ENCODE measurements at regions not wholly inside any gene's neighbourhood (a gene's known extent, or its start where the extent isn't known, plus 50 kb on each side); places are given as distances from the start of the nearest gene placed in this dataset.
"Not testable (repeated sequence)": the region's sequence is repeated elsewhere in the genome, so short reads cannot be mapped to it uniquely, and the experiment has no call there.

DNA sequence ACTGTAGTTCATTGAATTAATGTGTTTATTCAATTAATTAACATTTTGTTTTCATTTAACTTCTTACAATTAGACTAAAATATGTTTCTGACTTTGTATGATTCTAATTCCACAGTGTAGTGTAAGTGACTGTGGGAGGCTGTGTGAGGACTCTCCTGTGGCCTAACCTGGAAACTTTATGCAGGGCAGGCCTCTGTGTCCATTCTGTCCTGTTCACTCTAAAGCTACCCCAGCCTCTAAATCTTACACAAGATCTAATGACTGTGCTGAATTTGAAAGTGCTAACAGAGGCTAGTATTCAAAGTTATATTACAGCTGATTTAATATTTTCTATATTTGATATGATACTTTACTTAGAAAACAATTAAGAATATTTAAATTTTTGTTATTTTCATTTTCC, 270.5 kb upstream of the CDH19 start:
- DNase-seq (ENCODE audit: low read depth, low spot score): no peak

DNA sequence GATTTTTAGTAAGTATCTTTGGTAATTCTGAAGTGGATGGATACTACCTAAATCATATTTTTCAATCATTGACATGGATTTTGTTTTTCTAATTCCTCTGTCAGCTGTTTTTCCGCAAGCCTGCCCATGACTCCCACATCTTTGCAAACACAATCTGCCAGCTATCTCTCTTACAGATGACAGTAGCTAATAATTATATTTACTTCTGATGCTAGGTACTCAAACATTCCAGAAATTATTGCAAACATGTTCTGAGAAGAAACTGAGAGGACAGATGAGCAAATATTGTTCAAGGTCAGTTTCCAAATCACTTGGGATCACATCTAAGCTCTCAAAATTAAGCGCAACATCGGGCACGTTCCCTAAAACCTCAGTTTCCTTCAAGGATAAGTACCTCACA, 270.0 kb upstream of the CDH19 start:
- no peak for DNase-seq (ENCODE audit: low read depth, low spot score)

DNA sequence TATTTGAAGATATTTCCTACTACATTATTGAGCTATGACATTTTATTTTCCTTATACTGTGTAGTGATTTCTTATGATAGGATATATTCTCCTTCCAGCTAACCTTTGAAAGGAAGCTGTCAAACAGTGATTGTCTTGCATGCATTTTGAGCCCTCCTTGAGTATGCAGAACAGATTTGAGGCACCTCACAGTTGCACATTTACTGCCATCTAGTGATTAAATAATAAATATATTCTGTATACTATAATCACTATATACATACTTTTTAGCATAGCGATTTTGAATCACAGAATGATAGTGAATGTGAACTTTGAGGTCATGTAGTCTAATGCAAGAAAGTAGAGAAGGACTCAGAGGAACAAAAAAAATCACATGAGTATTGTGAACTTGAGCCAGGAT, 268.4 kb upstream of the CDH19 start:
- no peak for DNase-seq (ENCODE audit: low read depth, low spot score)

DNA sequence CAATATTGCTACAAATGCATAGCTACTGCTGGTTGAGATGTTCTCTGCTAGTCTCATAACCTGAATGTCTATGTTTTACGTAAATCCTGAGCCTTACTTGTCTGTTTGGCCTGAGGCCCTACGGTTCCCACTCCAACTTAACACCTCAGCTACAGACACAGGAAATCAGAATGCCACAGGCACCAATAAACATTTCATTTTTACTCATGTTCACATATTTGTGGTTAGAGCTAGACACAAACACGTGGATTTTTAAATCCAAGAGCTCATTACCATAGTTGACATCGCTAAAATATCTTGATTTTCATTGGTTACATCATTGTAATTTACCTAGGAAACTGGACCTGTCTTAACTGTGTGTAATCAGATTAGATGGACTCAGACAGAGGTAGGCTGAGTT, 263.8 kb upstream of the CDH19 start:
- DNase-seq (ENCODE audit: low read depth, low spot score): no peak

DNA sequence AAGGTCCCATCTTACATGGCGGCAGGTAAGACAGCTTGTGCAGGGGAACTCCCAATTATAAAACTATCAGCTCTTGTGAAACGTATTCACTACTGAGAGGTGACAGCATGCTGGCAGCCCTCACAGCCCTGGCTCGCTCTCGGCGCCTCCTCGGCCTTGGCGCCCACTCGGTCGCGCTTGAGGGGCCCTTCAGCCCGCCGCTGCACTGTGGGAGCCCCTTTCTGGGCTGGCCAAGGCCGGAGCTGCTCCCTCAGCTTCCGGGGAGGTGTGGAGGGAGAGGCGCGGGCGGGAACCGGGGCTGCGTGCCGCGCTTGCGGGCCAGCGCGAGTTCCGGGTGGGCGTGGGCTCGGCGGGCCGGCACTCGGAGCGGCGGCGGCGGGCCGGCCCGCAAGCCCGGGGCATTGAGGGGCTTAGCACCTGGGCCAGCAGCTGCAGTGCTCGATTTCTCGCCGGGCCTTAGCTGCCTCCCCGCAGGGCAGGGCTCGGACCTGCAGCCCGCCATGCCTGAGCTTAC, 262.6 kb upstream of the CDH19 start:
- DNase-seq (ENCODE audit: low read depth, low spot score): not testable (repeated sequence)

DNA sequence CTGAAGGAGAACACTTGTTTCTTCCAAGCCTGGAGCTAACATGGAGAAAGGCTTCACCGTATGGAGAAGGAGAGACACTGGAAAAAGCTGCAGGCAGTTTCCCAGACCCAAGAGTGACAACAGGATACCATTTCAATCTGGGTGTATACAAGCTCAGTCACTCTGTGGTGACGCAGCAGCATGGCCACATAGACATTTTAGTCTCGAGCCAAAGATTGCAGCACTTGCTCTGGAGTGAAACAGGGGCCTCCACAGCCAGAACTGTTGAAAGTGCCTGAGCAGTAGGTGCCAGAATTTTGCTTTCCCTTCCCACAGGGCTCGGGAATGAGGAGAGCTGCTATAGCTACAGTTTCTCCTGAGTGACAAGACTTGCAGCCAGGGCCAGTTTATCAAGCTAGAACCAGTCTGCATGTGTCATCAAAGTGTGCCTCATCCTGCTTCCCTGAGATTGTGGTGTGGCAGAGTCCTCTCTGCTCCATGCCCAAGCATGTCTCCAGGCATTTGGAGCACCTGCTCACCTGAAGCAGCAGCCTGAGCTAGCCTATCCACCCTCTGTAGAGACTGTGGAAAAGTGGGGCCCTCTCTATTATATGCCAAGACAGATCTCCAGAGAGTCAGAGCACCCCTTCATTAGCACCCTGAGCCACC, 234.6 kb upstream of the CDH19 start:
- no peak for DNase-seq (ENCODE audit: low read depth, low spot score)

DNA sequence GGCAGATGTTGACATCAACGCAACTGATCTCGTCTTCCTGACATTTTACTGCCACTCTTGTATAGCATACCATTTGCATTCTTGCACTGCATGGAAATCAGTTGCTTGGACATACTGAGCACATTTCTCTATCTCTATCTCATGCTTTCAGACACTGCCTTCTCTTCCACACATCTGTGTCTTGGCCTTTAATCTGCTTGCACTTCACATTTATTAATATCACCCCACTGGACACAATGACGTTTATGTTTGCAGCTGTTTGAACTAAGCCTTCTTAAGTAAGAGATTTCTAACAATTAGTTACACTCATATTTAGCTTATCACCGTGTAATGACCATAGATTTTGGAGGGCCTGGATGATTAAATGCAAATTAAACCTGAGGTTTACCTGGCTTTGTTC, 229.8 kb upstream of the CDH19 start:
- DNase-seq (ENCODE audit: low read depth, low spot score): no peak

DNA sequence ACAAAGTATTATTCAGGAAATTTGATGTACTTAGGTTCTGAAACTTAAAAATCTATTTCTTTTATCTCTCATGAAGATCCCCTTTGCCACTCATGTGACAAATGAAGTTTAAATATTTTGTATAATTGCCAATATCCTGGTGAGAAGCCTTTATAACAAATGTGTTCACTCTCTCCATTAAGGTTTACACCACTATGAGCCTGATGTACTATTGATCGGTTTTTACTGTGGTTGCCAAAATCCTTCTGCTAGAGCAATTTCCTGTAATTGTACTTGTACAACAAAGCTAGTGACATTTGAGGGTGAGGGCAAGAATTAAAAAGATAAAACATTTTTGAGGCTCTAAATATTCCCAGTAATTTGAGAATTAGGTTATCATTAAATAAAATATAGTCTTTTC, 222.3 kb upstream of the CDH19 start:
- no peak for DNase-seq (ENCODE audit: low read depth, low spot score)

DNA sequence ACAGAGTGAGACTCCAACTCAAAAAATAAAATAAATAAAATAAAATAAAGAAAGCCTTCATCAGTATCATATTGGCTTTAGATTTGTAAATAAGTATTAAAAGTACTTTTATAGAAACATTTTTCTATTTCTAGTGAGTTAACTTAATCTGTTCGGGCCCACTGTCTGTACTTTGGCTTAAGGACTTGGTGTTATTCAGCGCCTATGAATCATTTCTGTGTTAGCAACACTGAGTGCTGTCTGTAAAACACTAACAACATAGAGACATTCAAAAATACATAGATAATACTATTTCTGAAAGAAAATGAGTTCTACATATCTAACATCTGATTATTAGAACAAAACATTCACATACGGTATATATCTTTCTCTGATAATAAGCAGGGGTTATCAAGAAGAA, 221.5 kb upstream of the CDH19 start:
- DNase-seq (ENCODE audit: low read depth, low spot score): no peak

DNA sequence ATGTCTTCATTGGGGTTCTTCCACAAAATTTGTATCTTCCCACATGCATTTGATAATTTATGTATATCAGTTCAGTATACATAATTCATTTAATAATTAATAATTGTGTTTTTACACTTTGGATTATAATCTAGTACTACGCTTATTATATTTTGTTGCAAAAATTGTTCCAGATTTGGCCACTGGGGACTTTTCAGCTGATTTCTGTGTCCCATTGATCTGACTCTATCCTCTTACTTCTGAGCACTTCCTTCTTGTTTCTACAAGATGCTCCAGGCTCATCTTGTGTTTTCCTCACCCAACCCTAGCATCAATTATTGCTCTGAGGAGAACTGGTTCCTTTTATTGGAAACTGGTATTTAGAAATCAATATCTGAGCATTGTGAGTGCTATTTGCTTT, 215.3 kb upstream of the CDH19 start:
- DNase-seq (ENCODE audit: low read depth, low spot score): no peak

DNA sequence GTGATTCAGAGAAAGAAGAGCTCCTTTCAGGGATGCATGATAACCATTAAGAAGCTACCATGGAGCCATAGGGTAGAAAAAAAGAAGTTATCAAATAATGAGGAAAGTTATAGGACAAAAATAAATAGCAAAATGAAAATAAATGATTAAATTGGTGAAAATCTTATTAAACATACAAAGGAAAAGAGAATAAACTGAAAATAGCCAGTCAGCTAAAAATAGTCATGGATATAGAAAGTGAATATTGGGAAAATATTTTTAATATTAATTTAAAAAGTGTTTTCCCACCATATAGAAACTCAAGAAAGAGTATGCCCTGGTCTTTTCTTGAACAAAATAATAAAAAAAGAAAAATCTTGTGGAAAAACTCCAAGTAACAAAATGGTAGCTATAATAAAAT, 209.2 kb upstream of the CDH19 start:
- no peak for DNase-seq (ENCODE audit: low read depth, low spot score)

DNA sequence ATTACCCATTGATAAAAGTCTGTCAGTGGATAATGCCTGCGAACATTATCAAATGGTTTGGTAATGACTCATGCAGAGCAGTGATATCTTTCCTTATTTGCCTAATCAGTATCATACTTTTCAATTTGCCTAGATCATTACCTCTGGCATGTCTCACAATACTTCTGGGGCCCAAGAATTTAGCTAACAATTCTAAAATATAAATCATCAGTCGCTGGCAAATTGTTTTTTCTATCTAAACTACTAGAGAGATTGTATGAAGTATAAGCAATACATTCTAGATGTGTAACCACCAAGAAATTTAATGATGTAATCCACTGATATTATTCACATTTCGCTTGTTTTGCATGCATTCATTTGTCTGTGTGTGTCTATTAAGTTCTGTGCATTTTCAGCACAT, 191.2 kb upstream of the CDH19 start:
- DNase-seq (ENCODE audit: low read depth, low spot score): no peak

DNA sequence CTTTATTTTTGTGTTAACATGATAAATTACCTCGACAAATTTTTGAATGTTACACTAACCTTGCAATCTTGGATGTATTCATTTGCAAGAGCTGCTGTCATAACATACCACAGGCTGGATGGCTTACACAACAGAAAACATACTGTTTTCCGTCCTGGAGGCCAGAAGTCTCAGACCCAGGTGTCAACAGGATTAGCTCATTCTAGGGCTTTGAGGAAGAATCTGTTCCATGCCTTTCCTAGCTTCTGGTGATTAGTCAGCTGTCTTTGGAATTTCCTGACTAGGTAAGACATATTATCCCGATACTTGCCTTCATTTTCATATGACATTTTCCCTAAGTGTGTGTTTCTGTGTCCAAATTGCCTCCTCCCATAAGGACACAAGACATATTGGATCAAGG, 188.6 kb upstream of the CDH19 start:
- no peak for DNase-seq (ENCODE audit: low read depth, low spot score)

DNA sequence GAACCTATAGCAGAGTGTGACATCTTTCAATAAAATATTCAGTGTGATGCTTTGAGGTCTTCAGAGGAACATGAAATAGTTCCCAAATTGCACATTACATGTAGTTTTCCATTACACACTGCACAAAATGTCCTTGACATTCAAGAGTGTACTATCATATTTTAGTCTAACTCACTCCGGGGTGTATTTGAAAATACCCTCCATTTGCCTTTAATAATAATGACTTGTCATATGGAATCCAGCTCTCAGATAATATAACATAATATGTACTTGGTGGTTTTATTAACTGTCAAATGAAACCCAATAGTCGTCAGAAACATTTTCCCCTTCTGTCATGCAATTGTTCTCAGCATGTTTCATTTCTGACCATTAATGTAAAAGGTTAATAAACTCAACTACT, 176.7 kb upstream of the CDH19 start:
- DNase-seq (ENCODE audit: low read depth, low spot score): no peak

DNA sequence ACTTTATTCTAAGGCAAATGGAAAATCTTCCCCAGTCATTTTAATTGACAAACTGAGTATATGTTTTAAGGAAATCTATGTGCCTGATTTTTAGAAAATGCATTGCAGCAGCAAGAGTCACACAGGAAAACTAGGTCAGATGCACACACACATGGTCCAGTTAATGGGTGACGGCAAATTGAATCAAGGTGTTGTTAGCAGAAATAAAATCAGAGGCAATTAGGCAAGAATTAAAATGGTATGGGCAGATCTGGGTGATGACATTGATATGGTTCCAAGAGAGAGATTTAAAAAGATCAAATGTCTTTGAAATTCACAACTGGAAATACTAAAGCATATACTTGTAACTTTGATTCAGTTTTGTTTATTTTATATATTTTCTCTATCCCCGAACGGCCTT, 174.2 kb upstream of the CDH19 start:
- DNase-seq (ENCODE audit: low read depth, low spot score): no peak

DNA sequence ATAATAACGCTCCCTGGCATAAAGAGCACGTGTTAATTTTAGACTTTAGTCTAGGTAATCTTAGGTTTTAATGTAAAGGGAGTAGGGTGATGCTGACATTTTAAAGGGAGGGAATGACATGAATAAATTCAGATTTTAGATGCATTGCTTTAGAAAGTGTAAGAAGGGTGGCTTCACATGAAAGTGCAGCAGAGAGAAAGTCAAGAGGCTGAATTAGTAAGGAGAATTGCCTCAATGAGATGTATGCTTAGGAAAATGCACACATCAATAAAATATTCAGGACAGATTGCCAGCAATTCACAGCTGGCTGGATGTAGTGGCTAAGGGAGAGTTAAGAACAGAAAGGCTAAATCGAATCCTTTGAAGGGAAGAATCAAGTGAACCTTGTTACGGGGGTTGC, 165.5 kb upstream of the CDH19 start:
- no peak for DNase-seq (ENCODE audit: low read depth, low spot score)

DNA sequence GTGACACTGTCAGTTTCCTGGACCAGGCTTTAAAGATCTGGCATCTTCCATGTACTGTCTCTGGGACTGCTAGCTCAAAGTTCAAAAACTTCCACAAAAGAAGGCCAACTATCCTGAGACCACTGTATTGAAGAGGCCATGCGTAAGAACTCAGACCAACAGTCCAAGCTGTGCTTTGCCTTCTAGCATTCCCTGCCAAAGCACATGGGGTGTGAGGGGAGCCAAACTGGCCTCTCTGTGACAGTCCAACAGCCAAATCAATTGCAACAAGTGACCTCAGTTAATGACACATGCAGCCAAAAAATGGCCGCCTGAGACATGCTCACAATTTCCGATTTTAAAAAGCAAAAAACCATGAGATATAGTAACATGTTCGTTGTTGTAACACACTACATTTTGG, 160.3 kb upstream of the CDH19 start:
- DNase-seq (ENCODE audit: low read depth, low spot score): no peak

DNA sequence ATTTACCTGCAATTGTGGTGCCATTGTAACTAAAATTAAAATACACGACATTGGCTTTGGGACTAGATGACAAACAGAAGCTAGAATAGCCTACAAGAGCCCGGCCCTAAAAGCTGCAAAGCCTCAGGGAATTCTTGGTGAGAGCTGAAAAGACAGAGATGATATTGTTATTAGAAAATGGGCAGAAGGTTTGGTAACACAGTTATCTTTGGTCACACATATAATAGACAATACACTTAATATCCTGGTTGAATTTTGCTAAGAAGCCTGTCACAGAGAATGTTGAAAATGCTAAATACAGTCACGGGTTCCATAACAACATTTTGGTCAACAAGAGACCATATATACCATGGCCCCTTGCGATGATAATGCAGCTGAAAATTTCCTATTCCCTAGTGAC, 157.3 kb upstream of the CDH19 start:
- DNase-seq (ENCODE audit: low read depth, low spot score): no peak

DNA sequence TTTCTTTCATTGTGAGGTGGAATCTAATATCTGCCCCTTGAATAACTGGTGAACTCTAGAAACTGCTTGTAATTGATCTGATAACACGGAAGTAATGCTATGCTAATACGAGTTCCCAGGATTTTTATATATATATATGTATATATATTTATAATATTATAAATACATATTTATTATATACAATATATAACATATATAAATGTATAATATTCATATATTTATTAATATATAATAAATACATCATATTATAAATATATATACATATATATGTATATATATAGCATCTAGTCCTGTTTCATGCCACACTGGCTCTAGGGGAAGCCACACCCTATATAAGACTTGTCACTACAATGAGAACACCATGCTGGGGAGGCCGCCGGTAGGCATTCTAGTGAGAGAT, 156.7 kb upstream of the CDH19 start:
- no peak for DNase-seq (ENCODE audit: low read depth, low spot score)

DNA sequence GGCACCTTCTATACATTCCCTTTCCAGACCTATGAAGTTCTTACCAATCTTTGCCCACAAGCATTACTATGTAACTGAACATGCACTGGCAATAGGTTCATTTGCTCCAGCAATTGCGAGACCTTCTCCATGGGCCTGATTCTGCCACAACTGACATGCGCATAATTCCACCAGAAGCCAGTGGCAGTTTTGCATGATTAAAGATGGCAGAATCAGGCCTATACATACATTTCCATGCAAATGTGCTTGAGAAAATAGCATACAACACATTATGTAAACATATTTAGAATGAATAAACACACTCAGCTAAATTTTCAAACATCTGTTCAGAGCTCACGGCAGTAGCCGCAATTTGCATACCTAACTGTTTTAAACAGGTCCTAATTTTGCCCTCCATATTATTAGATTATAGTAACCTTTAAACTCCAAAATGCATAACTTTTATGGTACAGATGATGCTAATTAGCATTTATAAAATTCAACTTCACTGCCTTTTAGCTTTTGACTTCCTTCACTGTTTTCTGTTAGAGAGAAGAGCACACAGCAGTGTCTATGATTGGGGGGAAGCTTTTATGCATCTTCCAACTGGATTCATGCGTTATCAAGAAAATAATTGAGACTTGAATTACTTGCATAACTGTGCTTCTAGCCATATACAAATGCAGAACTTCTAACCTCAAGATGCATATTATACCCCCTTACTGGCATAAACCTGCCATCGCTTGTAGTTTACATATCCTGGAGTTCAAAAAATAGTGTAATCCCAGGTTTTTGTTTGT, 155.3 kb upstream of the CDH19 start:
- no peak for DNase-seq (ENCODE audit: low read depth, low spot score)

DNA sequence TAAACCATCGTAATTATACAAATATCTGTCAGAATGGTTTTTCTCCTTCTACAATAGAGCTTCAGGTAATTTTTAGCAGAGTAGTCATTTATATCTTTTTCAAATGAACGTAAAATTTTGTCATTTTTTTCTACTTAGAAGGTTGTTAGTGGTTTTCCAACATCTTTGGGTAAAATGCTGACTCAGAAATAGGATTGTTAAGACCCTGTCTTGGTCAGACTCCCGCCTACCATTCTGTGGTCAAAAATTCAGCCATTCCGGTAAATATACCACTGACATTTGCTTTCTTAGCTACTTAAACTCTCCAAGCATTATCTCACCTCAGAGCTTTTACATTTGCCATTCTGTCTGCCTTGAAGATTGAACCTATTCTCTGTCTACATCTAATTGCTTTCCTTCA, 154.1 kb upstream of the CDH19 start:
- no peak for DNase-seq (ENCODE audit: low read depth, low spot score)

DNA sequence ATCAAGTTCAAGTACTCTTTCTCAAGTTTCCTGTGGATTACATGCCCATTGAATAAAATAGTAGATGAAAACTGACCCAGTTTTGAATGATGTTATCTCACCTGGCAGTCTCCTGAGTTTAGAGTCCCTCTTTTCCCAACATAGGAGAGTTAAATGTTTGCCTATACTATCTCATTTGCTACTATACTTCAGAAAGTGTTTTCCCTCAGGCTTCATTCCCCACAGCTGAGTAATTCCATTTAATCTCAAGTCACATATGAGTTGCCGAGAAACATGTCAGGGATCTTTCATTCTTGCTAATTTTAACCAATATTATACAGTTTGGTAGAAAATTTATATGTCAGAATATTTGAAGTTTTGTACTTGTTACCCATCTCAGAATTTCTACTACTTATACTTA, 150.4 kb upstream of the CDH19 start:
- DNase-seq (ENCODE audit: low read depth, low spot score): no peak

DNA sequence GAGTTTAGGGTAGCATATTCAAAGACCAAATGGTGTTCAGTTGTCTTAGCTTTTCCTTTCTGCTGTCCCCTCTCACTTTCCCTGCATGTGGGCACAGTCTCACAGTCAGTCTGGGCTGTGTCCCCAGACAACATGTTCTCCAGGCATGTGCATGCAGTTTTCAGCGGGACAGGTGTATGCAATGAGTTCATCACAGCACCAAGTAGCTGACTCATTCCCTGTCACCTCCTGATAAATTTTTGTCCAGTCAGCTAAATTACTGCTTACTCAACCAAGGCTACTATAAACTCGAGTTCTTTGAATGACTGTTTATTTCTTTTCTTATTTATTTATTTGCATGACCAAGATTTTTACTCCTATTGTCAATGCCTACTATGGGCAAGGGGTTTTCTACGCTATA, 148.8 kb upstream of the CDH19 start:
- DNase-seq (ENCODE audit: low read depth, low spot score): no peak

Measured in iPS DF 19.7 (cell line).